Neural crest cell (in vitro differentiated cells): ENCODE measurements at regions not wholly inside any gene's neighbourhood (a gene's known extent, or its start where the extent isn't known, plus 50 kb on each side); places are given as distances from the start of the nearest gene placed in this dataset.

ENCODE experiments used
- DNase-seq: peaks from one replicate; pipeline ENCODE4 v3.0.0; 2021; ENCODE audit warnings: low read depth, mixed read lengths, low spot score
- H3K27ac Mint-ChIP-seq: one replicate; pipeline ENCODE4 v1.8.0; 2021; ENCODE audit warnings: mild to moderate bottlenecking, mixed read lengths; ENCODE audit not compliant: unreplicated experiment
- H3K27me3 Mint-ChIP-seq: 2 replicates; pipeline ENCODE4 v1.8.0; 2021; ENCODE audit warnings: low read depth, mild to moderate bottlenecking, mixed read lengths
- H3K36me3 Mint-ChIP-seq: 2 replicates; pipeline ENCODE4 v1.8.0; 2021; ENCODE audit warnings: low read depth, mild to moderate bottlenecking, mixed read lengths
- H3K4me1 Mint-ChIP-seq: 2 replicates; pipeline ENCODE4 v1.8.0; 2021; ENCODE audit warnings: mixed read lengths
- H3K4me3 Mint-ChIP-seq: one replicate; pipeline ENCODE4 v1.8.0; 2021; ENCODE audit warnings: mild to moderate bottlenecking, mixed read lengths
- H3K9me3 Mint-ChIP-seq: 2 replicates; pipeline ENCODE4 v1.8.0; 2021; ENCODE audit warnings: mixed read lengths
- TF ChIP-seq, protein P1 (sequence below): fragments of 200-600 bp; sonication (generic); conservative IDR thresholded peaks from 2 replicates; pipeline ENCODE4 v1.5.0; 2021; ENCODE audit warnings: antibody characterized with exemption, mild to moderate bottlenecking

DNA sequence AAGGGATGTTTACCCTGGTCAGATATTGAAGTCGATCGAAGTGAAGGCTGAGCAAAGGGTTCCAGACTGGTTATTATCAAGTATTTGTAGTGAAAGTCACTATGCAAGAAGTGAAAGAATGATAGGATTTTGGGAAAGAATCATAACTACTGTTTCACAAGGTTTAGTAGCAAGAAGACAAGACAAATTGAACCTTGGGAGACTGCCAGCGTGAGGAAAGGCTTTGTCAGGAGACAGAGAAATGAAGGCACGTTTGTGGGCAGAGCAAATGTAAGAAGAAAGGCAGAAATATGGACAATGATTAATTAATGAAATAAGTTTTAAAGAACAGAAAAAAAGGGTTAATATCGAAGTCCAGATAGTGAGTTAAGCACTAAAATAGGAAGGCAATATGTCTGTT, 456.8 kb downstream of the TRIML1 start:
- no peak for DNase-seq
- peaks cover 7% of the 10 kb centered on the region for H3K9me3 Mint-ChIP-seq
- H3K27ac Mint-ChIP-seq: no peak overlapping the region
- peaks cover 4% of the 10 kb centered on the region for H3K4me1 Mint-ChIP-seq
- no peaks in the 10 kb centered on the region for H3K36me3 Mint-ChIP-seq
- no peak overlapping the region for H3K4me3 Mint-ChIP-seq
- TF ChIP-seq, protein P1, sequence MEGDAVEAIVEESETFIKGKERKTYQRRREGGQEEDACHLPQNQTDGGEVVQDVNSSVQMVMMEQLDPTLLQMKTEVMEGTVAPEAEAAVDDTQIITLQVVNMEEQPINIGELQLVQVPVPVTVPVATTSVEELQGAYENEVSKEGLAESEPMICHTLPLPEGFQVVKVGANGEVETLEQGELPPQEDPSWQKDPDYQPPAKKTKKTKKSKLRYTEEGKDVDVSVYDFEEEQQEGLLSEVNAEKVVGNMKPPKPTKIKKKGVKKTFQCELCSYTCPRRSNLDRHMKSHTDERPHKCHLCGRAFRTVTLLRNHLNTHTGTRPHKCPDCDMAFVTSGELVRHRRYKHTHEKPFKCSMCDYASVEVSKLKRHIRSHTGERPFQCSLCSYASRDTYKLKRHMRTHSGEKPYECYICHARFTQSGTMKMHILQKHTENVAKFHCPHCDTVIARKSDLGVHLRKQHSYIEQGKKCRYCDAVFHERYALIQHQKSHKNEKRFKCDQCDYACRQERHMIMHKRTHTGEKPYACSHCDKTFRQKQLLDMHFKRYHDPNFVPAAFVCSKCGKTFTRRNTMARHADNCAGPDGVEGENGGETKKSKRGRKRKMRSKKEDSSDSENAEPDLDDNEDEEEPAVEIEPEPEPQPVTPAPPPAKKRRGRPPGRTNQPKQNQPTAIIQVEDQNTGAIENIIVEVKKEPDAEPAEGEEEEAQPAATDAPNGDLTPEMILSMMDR: no peak
- H3K27me3 Mint-ChIP-seq: no peaks in the 10 kb centered on the region

DNA sequence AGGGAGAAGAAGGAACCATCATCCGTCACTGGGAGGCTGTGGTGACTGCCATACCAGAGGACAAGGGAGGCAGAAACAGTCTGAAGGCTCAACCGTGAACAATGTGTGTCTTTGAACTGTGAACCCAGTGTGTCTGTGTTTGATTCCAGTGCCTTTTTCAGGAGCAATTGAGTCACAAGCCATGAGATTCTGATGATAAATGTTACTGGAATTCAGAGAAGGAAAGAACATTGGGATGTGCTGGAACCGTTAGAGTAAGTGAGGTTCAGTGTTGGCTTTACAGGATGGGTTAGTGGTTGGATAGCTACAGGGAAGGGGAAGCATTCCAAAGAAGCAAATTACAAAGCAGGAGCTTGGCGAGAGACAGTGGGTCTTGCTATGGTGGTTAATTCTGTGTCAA, 464.4 kb downstream of the TRIML1 start:
- H3K27me3 Mint-ChIP-seq: no peaks in the 10 kb centered on the region
- no peaks in the 10 kb centered on the region for H3K4me1 Mint-ChIP-seq
- DNase-seq: no peak
- H3K36me3 Mint-ChIP-seq: no peaks in the 10 kb centered on the region
- H3K4me3 Mint-ChIP-seq: no peak overlapping the region
- H3K27ac Mint-ChIP-seq: no peak overlapping the region
- TF ChIP-seq, protein P1: no peak
- H3K9me3 Mint-ChIP-seq: peaks cover 8% of the 10 kb centered on the region

DNA sequence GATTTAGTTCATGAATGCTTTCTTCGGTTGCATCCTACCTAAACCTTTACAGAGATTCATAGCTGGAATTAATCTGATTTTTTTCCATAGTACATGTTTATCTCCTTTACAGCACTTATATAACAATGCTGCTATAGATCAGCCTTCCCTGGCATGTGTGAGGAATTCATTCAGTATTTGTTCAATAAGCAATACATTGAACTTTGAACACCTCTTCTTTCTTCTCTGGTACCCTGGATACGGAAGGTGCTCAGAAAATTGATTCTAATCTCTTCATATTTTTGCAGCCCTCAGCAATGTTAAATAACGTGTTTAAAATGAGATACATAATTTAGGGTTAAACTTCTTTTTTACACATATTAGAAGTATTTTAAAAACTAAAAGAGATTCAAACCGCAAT, 467.4 kb downstream of the TRIML1 start:
- Mint-ChIP-seq H3K36me3 (no peaks in the 10 kb centered on the region), H3K9me3 (peaks cover 4% of the 10 kb centered on the region)

DNA sequence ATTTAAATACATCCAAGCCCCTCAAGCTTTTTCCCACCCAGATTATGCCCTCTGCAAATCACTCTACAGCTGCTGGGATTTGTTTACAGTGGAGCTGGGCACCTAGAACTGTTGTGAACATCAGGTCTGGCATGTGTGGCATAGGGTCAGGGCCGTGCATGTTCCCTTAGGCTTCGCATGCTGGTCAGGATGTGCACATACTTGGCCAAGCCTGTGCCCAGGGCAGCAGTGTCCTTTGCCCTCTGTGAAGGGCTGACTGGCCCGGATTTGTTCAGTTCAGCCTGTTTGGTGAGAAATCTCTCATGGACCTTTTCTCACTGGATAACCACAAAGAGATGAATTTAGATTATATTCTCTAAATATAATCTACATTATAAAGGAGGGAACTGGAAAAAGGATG, 471.9 kb downstream of the TRIML1 start:
- DNase-seq: no peak
- Mint-ChIP-seq H3K4me3 (no peak overlapping the region), H3K36me3 (no peaks in the 10 kb centered on the region), H3K27ac (no peak overlapping the region), H3K4me1 (no peaks in the 10 kb centered on the region), H3K9me3 (peaks cover 7% of the 10 kb centered on the region), H3K27me3 (no peaks in the 10 kb centered on the region)
- TF ChIP-seq, protein P1: no peak

More for the DNA sequence above, 467.4 kb downstream of the TRIML1 start:
- no peak for DNase-seq
- H3K27ac Mint-ChIP-seq: no peak overlapping the region
- TF ChIP-seq, protein P1: no peak
- no peaks in the 10 kb centered on the region for H3K4me1 Mint-ChIP-seq
- no peak overlapping the region for H3K4me3 Mint-ChIP-seq
- no peaks in the 10 kb centered on the region for H3K27me3 Mint-ChIP-seq

DNA sequence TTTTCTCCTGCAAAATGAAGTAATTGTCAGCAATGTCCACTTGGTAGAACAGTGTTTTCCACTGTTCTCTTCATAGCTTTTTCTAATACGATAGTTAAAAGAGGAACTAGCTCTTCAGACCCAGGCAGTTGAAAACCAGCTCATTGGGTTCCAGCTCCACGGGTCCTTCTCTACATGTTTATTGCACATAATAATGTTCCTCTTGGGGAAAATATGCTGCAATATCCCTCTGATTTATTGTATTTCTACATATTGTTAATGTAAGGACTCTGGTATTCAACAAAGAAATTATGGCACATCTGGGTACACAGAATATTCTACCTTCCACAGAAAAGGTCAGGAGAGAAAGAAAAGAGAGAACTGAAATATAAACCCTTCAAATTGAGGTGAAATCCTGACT, 473.4 kb downstream of the TRIML1 start:
- Mint-ChIP-seq H3K4me1 (no peaks in the 10 kb centered on the region), H3K27me3 (no peaks in the 10 kb centered on the region), H3K4me3 (no peak overlapping the region), H3K36me3 (no peaks in the 10 kb centered on the region), H3K27ac (no peak overlapping the region), H3K9me3 (peaks cover 11% of the 10 kb centered on the region)
- DNase-seq: no peak
- TF ChIP-seq, protein P1: no peak

DNA sequence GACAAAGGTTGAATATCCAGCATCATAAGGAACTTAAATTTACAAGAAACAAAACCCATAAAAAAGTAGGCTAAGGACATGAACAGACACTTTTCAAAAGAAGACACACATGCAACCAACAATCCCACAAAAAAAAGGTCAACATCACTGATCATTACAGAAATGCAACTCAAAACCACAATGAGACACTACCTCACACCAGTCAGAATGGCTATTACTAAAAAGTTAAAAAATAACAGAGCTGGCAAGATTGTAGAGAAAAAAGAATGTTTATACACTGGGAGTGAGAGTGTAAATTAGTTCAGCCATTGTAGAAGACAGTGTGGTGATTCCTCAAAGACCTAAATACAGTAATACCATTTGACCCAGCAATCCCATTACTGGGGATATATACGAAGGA, 474.7 kb downstream of the TRIML1 start:
- Mint-ChIP-seq H3K27me3 (no peaks in the 10 kb centered on the region), H3K9me3 (peaks cover 11% of the 10 kb centered on the region), H3K27ac (no peak overlapping the region), H3K4me3 (no peak overlapping the region), H3K36me3 (no peaks in the 10 kb centered on the region), H3K4me1 (no peaks in the 10 kb centered on the region)
- no peak for DNase-seq
- TF ChIP-seq, protein P1: no peak
